RWPE2 (cell line): ENCODE measurements at regions not wholly inside any gene's neighbourhood (a gene's known extent, or its start where the extent isn't known, plus 50 kb on each side); places are given as distances from the start of the nearest gene placed in this dataset.

Source experiments
- ATAC-seq: fragments of 200-7000 bp; cut with Tn5 transposase; 3 replicates; pipeline ENCODE4 v1.9.1; 2021; ENCODE audit warnings: low read depth
- DNase-seq: peaks from one replicate; pipeline ENCODE4 v3.0.0-alpha.2; 2020; ENCODE audit warnings: low spot score
- H3K27ac ChIP-seq: fragments of 450-650 bp; 2 replicates; pipeline ENCODE4 v1.5.1; 2017; ENCODE audit warnings: mild to moderate bottlenecking; ENCODE audit not compliant: poor library complexity, severe bottlenecking
- H3K27me3 ChIP-seq: fragments of 250-450 bp; sonication (Bioruptor Pico); 2 replicates; pipeline ENCODE4 v1.5.1; 2021; ENCODE audit warnings: mild to moderate bottlenecking, moderate library complexity; ENCODE audit not compliant: insufficient read depth, poor library complexity, severe bottlenecking
- H3K36me3 ChIP-seq: fragments of 250-450 bp; sonication (Bioruptor Pico); 2 replicates; pipeline ENCODE4 v1.5.1; 2020; ENCODE audit warnings: low read depth, mild to moderate bottlenecking, moderate library complexity
- H3K4me1 ChIP-seq: fragments of 250-450 bp; sonication (Bioruptor Pico); 2 replicates; pipeline ENCODE4 v1.5.1; 2021; ENCODE audit warnings: mild to moderate bottlenecking, moderate library complexity; ENCODE audit not compliant: insufficient read depth, poor library complexity, severe bottlenecking
- H3K4me3 ChIP-seq: fragments of 250-450 bp; sonication (Bioruptor Pico); 2 replicates; pipeline ENCODE4 v1.5.1; 2021; ENCODE audit warnings: mild to moderate bottlenecking, moderate library complexity; ENCODE audit not compliant: severe bottlenecking
- H3K9me3 ChIP-seq: fragments of 250-450 bp; sonication (Bioruptor Pico); 2 replicates; pipeline ENCODE4 v1.5.1; 2021; ENCODE audit warnings: mild to moderate bottlenecking, moderate library complexity; ENCODE audit not compliant: severe bottlenecking
- CTCF ChIP-seq: fragments of 450-650 bp; IDR thresholded peaks from one replicate; pipeline ENCODE4 v1.5.1; 2017; ENCODE audit warnings: mild to moderate bottlenecking, moderate library complexity; ENCODE audit not compliant: poor library complexity, severe bottlenecking

DNA sequence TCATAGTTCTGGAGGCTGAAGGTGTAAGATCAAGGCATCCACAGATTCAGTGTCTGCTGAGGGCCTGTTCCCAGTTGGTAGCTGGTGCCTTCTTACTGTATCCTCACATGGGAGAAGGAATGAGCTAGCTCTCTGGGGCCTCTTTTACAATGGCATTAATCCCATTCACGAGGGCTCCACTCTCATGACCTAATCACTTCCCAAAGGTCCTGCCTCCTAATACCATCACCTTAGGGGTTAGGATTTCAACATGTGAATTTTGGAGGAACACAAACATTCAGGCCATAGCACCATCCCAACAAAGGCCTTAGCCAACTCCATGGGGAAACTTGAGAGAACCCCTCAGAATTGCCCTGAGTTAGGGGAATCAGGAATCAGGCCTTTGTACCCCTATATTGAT is 66.1 kb upstream of the CREB5 start:
- no peak overlapping the region for H3K4me3 ChIP-seq
- DNase-seq (no peak), ATAC-seq (no peak)
- H3K9me3 ChIP-seq: no peaks in the 10 kb centered on the region
- H3K4me1 ChIP-seq: peaks cover 16% of the 10 kb centered on the region
- H3K27ac ChIP-seq: peak overlapping the region; percentile 62
- no peak for TF ChIP-seq CTCF
- H3K36me3 ChIP-seq: no peaks in the 10 kb centered on the region
- no peaks in the 10 kb centered on the region for H3K27me3 ChIP-seq

GRCh38 chr7:28346676-28347363 is 65.5 kb upstream of the CREB5 start:
- peak; percentile 50 for ATAC-seq
- peaks cover 16% of the 10 kb centered on the region for H3K4me1 ChIP-seq
- TF ChIP-seq CTCF: no peak
- H3K9me3 ChIP-seq: no peaks in the 10 kb centered on the region
- H3K27me3 ChIP-seq: no peaks in the 10 kb centered on the region
- peak overlapping the region; percentile 62 for H3K27ac ChIP-seq
- DNase-seq: no peak
- no peaks in the 10 kb centered on the region for H3K36me3 ChIP-seq
- no peak overlapping the region for H3K4me3 ChIP-seq

GRCh38 chr7:28347475-28348318 is 64.6 kb upstream of the CREB5 start:
- Histone ChIP-seq H3K27me3 (no peaks in the 10 kb centered on the region), H3K36me3 (no peaks in the 10 kb centered on the region), H3K27ac (peak overlapping the region; percentile 62), H3K4me3 (no peak overlapping the region), H3K9me3 (no peaks in the 10 kb centered on the region), H3K4me1 (peaks cover 16% of the 10 kb centered on the region)
- no peak for TF ChIP-seq CTCF
- peak; percentile 67 for ATAC-seq
- no peak for DNase-seq

GRCh38 chr7:28348636-28349035 is 63.7 kb upstream of the CREB5 start:
- DNase-seq (no peak), ATAC-seq (no peak)
- no peak for TF ChIP-seq CTCF
- H3K9me3 ChIP-seq: no peaks in the 10 kb centered on the region
- no peaks in the 10 kb centered on the region for H3K27me3 ChIP-seq
- H3K4me1 ChIP-seq: peaks cover 16% of the 10 kb centered on the region
- H3K4me3 ChIP-seq: no peak overlapping the region
- no peak overlapping the region for H3K27ac ChIP-seq
- H3K36me3 ChIP-seq: no peaks in the 10 kb centered on the region

DNA sequence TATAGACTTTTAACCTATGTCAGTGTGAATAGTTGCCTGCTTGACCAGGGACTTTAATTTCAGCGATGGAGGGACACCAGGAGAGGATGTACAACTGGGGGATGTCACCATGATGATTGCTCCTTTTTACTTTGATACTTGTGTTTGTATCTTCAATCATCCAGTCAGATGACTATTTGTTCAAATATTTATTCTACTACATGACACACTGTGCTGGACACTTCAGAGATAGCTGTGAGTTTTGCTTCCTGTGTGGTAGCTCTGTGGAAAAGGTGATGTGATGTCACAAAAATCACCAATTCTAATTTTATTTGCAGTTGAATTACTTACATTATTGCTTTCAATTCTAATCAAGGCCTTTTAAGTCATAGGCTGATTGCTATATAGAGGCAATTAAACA is 62.7 kb upstream of the CREB5 start:
- H3K4me1 ChIP-seq: peaks cover 23% of the 10 kb centered on the region
- no peak for TF ChIP-seq CTCF
- ATAC-seq (no peak), DNase-seq (no peak)
- no peaks in the 10 kb centered on the region for H3K9me3 ChIP-seq
- no peaks in the 10 kb centered on the region for H3K36me3 ChIP-seq
- H3K27ac ChIP-seq: no peak overlapping the region
- no peaks in the 10 kb centered on the region for H3K27me3 ChIP-seq
- no peak overlapping the region for H3K4me3 ChIP-seq
